ENCODE measurements at regions not wholly inside any gene's neighbourhood (a gene's known extent, or its start where the extent isn't known, plus 50 kb on each side); places are given as distances from the start of the nearest gene placed in this dataset.

- TF ChIP-seq, protein P1, sequence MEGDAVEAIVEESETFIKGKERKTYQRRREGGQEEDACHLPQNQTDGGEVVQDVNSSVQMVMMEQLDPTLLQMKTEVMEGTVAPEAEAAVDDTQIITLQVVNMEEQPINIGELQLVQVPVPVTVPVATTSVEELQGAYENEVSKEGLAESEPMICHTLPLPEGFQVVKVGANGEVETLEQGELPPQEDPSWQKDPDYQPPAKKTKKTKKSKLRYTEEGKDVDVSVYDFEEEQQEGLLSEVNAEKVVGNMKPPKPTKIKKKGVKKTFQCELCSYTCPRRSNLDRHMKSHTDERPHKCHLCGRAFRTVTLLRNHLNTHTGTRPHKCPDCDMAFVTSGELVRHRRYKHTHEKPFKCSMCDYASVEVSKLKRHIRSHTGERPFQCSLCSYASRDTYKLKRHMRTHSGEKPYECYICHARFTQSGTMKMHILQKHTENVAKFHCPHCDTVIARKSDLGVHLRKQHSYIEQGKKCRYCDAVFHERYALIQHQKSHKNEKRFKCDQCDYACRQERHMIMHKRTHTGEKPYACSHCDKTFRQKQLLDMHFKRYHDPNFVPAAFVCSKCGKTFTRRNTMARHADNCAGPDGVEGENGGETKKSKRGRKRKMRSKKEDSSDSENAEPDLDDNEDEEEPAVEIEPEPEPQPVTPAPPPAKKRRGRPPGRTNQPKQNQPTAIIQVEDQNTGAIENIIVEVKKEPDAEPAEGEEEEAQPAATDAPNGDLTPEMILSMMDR (IDR thresholded peaks at IDR 0.05): no peak
- TF ChIP-seq POLR2A (IDR thresholded peaks at IDR 0.05): no peak
Measured at GRCh38 chr6:156154896-156155295, 622.3 kb upstream of the ARID1B start.

Data from stomach (tissue), 4 donors.